DOHH2 (cell line): ENCODE measurements at regions not wholly inside any gene's neighbourhood (a gene's known extent, or its start where the extent isn't known, plus 50 kb on each side); places are given as distances from the start of the nearest gene placed in this dataset.

Experiments used
- CTCF ChIP-seq: fragments of 200-600 bp; sonication (generic); IDR thresholded peaks from one replicate; pipeline ENCODE4 v1.5.1; 2014; ENCODE audit warnings: antibody characterized with exemption, mild to moderate bottlenecking, low read depth, low read length; ENCODE audit not compliant: poor library complexity, severe bottlenecking
- EZH2phosphoT487 ChIP-seq: fragments of 200-600 bp; sonication (generic); IDR thresholded peaks from 2 replicates; pipeline ENCODE4 v1.6.1; 2017; ENCODE audit warnings: borderline replicate concordance, mild to moderate bottlenecking, antibody characterized with exemption, low read length, moderate library complexity, mixed read lengths

- no peak for TF ChIP-seq CTCF
- TF ChIP-seq EZH2phosphoT487, result no peak
Measured at GRCh38 chr2:228339525-228339924, 158.0 kb upstream of the SPHKAP start.
